HG03460 (cell line): ENCODE measurements at regions not wholly inside any gene's neighbourhood (a gene's known extent, or its start where the extent isn't known, plus 50 kb on each side); places are given as distances from the start of the nearest gene placed in this dataset.

ENCODE experiments used
- ATAC-seq: cut with Tn5 transposase; IDR thresholded peaks from one replicate; pipeline ENCODE4 v1.9.1; 2021; ENCODE audit not compliant: unreplicated experiment

DNA sequence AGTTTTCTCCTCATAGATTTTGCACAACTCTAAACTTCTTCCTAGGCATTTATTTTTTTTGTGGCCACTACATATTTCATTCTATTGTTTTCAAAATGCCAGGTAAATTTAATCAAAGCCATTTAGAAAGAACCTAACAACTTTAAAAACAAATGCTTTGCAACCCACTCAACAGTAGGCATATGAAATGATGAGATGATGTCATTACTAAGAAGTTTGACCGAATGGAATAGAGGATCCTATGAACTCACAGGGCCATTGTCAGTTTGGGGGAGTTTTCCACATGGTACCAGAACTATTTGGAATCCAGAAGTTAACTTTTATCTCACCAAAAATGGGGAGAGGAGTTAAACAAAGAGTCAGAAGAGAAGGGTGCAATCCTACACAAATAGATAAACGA is 100.7 kb upstream of the INHBA start:
- ATAC-seq, result no peak

DNA sequence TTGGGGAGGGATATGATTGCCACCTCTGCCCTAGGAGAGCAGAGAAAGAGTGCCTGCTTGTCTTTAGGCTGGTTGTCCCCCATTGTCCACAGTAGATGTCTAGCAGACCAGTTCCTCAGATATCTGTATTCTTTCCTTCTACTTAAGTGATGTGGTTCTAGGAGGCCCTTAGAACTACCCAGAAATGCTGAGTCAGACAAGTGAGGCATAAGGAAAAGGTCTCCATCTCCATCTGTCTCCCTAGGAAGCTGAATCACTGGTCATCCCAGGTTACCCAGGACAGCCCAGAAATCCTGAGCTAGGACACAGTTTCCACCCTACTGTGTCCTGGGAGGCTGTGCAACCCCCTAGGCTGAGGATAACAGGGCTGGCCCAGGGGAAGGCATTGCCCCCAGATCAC is 93.4 kb upstream of the INHBA start:
- no peak for ATAC-seq

DNA sequence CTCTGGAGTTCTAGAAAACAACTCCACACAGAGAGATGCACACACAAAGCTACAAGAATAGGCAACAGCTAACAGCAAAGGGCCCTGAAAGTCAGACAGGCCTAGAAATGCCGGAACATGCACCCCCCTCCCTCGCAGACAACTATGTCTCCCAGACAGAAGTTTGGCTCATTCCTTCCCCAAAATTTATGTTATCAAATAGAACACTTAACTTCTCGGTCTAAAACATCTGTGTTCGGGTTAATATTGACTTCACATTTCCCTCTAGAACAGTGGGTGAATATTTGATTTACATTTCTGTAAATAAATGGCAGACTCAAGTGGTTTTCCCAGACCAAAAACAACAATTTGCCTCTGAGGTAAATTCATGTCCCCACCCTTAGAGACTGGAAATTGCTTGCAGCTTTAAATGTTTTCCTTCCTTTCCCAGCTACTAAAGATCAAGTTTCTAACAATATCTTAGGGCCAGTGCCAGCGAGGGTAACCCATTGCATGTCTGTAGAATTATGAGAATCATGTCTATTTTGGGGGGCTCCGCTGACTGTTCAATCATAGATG is 92.5 kb upstream of the INHBA start:
- ATAC-seq, result no peak

DNA sequence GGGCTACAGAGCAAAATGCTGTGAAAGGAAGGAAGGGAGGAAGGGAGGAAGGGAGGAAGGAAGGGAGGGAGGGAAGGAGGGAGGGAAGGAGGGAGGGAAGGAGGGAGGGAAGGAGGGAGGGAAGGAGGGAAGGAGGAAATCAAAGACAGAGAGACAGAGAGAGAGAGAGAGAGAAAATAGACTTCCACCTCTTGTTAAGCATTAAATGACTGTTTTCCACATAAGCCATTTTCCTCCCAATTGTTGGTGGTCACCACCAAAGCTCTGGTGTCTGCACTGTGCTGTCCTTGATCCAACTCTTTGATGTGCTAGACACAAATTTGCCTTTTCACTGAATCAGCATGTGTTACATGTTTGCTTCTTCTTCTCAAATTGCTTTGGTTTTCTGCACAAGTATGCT is 90.7 kb upstream of the INHBA start:
- ATAC-seq, result no peak

DNA sequence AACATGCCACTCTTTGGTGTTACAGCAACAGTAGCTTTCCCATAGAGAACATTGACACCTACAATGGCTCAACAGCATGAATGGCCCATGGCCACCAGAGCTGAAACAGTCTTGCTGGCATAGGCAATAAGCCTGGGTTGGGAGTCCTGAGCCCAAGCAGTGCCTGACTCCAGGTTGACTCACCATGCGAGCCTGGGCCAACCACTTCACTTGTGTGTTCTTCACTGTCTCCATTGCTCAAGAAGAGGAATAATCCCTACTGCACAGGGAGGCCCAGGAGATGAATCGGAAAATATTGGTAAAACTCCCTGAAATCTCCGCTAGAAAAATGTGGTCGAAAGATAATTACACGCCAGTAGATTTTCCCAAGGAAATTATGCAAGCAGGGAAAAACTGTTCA is 89.2 kb upstream of the INHBA start:
- no peak for ATAC-seq

DNA sequence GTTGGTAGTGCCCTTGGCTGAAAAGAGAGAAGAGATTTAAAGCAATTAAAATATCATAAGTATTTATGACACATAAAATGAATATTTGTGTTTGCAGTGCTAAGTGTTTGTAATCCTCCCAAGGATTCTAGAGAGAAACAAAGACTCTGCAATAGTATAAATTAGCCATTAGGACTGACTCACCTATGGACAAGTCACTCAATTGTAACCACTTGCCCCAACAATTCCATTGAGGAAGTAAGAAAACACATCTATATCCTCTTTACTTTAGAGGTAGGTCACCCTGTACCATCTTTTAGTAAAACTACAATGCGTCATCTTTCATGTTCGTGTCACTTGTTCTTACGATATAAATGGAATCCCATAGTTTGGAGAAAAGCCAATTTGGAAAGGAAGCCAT is 85.7 kb upstream of the INHBA start:
- no peak for ATAC-seq

DNA sequence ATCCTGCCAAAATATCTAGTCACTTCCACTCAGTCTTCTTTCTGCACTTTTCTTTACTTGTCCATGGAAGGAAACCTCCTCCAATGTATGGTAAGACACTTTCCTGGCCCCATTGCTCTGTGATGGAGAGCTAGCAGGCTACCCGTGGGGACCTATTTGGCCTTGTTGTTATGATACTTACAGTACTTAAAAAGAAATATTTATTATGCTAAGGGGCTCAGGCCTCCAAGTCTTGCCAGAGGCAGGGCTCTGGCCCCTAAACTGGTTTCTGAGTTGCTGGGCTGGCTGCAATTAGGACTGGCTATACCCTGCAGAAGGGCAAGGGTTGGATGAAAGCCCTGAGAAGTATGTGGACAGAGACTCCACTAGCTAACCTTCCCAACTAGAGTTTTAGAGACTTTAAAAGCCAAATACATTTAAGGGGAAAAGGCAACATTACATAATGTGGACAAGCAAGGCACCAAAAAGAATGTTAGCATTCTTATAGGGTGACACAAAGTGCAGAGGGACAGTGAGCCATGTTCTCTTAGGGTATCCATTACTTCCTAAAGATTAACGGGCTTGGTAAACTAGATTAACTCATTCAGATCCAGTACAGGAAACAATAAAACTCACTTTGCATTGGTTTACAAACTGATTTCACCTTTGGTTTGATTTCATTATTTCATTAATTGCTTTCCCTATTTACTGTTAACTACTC is 84.9 kb upstream of the INHBA start:
- no peak for ATAC-seq

DNA sequence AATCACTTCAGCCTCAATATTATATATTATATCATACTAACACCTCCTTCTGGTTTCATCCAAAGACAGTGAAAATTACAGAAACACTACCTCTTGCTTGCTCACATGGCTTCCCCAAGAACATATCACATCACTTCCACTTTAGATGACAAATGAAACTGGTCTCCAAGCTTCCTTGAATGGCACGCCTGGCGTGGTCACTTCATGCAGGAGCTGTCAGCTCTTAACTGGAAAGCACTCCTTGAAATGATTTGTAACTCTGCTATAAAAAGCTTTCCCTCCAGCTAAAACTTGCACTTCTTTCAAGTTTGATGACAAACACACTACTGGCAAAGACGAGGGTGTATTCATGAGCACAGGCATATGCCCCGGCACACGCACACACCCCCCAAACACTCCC is 84.1 kb upstream of the INHBA start:
- ATAC-seq, result no peak

DNA sequence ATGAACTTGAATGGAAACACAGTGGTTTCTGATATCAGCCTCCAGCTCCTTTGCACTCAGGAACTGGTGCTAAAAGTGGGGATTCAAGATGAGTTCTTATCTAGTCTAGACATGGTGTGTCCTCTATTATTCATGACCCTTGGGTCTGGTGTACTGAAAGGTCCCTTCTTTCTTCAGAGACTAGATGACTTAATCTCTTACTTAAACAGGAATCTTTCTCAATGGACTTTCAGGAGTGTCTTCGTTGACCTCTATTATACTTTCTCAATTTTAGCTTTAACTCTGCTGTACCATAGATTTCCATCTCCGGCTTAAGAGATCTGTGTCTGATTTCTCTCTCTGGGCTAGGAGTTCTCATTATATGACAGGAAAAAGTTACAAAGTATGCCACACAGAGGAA is 83.5 kb upstream of the INHBA start:
- ATAC-seq, result no peak

DNA sequence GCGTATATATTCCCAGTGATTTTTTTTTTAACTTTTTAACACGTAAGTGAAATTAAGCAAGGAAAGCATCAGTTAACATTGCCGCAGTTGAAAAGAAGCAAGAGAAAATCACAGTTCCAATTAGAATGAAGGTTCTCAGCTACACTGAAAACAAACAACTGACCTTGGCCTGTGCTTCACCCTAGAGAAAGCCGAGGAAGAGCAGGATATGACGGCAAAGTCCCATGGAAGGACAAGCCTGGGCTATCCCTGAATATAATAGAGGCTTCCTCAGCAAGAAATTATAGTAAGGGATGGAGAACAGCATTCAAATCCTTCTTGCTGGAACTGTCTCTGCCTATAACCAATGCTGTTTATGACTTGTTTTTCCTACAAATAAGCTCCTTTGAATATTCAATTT is 83.0 kb upstream of the INHBA start:
- no peak for ATAC-seq

DNA sequence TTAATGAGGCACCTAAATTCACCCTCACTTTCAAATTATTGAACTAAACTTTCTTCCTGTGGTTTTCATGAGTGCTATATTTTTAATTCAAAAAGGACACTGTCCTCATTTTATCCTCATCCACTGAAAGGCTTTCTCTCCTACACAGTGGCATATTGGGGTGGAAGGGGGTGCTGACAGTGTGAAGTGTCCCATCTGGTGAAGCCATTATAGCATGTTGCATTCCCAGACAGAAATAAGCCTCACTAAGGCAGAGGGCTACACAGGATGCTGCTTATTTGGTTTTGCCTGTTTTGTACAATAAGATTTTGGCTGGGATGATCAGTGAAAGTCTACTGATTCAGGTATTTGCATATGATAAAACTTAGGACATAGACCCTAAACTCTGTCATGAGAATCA is 82.4 kb upstream of the INHBA start:
- ATAC-seq, result no peak

DNA sequence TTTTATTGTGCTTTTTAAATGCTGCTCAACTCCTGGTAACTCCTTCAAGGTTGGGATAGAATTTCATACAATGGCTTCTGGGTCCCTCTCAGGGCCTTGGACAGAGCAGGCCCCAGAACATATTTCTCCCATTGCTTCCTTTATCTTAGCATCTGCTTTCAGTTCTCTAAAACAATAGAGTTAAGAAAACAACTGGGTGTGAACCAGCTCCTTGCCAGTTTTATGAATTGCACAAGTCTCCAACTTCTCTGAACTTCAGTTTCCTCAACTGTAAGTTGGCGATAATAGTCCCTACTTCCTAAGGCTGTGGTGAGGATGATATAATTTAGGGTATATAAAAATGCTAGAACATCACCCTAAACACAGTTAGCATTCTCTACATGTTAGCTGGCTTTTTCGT is 77.0 kb upstream of the INHBA start:
- no peak for ATAC-seq

DNA sequence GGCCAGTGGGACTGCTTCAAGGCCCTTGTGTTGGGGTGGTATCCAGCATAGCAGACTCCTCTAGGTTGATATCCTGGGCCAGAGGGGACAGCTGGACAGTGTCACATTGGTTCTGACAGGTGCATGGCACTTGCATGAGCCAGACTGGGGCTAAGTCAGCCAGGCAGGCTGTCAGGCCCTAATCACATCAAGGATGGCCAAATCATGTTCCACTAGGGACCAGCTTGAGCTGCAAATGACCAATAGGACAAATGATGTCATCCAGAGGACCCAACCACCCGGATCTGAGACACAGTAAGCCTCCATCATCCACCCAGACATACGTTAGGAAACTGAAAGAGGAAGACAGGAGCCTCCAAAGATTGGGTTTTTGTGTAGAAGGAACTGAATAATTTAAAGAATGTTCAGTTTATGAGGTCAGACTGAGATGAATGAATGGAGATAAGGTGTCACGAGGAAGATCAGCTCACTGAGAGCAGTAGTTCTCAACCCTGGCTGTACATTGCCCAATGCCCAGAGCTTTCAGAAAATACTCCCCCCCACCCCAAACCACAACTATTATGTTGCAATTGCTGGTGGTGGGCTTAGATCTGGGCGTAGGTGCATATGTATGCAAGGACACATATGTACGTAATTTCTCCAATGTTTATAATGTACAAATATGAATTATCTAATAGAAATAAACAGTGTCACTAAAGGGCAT is 75.2 kb upstream of the INHBA start:
- ATAC-seq, result no peak

DNA sequence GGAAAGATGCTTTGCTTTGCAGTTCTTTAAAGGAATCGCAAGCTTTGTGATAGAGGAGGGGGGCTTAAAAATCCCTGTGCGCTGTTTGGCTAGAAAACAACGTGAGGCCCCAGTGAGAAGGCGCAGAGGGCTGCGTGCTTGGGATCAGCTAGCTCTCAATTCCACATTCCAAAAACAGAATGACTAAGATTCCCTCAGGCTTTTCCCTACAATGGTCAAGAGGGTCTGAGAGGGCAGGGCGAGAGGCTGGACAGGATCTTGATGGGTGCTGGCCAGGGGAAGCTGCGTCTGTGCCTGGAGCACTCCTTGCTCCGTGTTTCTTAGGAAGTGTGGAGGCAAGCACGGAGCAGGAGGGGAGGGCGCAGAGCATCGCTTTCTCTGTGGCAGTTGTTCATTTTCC is 72.1 kb upstream of the INHBA start:
- ATAC-seq, result no peak

DNA sequence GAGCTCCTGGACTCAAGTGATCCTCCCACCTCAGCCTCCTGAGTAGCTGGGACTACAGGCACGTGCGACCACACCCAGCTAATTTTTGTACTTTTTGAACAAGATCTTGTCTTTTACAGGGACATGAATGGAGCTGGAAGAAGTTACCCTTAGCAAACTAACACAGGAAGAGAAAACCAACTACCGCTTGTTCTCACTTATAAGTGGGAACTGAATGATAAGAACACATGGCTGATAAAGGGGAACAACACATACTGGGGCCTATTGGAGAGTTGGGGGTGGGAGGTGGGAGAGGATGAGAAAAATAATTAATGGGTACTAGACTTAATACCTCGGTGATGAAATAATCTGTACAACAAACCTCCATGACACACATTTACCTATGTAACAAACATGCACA is 70.9 kb upstream of the INHBA start:
- no peak for ATAC-seq

DNA sequence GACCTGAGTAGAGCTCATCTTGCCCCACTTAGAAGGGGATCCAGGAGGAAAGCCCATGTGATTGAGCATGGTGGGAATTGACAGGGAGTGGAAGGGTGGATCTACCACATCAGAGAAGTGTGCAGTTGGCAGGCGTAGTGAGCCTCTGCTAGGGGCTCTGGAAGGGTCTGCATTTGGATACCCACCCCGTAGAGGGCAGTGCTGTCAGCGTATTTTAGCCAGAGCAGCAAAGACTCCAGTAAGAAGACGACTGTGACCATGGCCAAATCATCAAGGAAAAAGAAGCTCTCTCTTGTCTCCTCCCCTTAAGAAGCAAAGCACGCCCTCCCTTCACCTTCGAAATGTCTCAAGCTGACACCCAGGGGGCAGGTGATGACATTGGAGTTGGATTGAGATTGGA is 68.8 kb upstream of the INHBA start:
- no peak for ATAC-seq

DNA sequence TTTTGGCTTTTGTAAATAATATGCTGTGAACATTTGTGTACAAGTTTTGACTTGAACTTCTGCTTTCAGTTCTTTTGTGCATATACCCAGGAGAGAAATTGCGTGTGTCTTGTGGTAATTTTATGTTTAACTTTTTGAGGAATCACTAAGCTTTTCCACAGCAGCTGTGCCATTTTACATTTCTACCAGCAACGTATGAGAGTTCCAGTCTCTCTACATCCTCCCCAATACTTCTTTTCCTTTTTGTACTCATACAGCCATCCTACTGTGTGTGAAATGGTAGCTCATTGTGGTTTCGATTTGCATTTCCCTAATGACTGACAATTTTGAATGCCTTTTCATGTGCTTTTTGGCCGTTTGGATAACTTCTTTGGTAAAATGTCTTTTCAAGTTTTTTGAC is 66.3 kb upstream of the INHBA start:
- no peak for ATAC-seq

DNA sequence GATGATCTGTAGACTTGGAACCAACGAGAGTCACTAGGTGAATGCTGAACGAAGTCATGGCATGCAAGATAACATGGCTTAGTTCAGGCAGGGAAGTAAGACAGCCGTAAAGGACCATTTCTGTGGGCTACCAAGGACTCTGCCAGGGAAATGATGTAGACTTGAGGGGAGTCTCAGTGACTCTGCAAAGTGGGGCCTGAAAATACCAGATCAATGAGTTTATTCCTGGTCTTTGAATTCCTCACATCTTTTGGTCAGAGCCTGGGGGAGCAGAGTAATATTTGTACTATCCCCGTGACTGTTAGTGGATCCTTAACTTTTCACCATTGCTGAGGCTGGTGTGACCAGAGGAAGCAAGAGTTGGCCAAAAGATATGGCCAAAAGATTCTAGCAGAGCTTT is 60.7 kb upstream of the INHBA start:
- no peak for ATAC-seq

DNA sequence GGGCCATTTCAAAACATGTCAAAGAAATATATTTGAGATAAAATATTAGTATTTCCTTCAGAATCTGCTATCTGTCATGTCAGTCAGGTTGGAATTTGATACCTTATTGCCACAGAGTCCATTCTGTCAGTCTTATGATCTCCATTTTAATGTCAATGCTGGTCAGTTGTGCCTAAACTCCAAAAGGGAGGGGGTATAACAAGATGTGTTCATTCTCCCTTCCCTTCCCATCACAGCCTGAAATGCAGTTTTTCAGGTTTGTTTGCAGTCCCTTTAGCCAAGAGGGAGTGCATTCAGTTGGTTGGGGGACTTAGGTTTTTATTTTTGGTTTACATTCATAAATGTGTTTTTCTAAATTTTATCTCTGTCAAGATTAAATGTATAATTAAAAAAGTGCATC is 59.8 kb upstream of the INHBA start:
- no peak for ATAC-seq

DNA sequence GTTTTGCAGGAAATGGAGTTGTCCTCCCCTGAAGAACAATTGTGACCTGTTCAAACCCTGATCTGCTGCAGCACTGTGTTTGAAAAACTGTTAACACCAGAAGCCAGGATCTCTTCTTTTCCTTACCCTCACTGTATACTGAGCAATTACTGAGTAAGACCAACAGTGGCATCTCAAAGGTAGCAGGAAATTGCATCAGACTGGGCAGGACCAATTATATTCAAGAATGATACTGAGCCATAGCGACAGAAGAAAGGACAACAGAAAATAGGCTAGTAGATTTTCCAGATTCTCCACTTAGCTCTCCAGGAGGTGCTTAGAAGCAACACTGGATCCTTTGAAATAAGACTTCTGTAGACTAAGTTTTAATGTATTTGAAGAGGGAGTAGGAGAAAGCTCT is 57.4 kb upstream of the INHBA start:
- no peak for ATAC-seq

DNA sequence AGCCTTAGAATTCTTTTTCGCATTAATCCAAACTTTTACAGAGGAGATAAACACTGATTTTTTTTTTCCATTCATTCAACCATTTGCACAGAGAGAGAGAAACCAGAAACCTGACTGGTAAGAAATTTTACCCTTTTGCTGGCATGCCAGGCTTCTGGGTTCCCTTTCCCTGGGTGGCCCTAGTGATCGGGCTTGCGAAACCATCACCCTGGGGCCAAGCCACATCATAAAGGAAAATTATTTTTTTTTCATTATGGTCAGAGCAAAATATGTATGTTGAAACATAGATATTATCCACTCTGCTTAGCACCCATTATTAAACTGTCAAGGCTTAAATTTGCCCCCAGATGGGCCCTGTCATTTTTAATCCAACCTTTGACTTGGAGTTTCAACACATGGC is 55.4 kb upstream of the INHBA start:
- no peak for ATAC-seq

DNA sequence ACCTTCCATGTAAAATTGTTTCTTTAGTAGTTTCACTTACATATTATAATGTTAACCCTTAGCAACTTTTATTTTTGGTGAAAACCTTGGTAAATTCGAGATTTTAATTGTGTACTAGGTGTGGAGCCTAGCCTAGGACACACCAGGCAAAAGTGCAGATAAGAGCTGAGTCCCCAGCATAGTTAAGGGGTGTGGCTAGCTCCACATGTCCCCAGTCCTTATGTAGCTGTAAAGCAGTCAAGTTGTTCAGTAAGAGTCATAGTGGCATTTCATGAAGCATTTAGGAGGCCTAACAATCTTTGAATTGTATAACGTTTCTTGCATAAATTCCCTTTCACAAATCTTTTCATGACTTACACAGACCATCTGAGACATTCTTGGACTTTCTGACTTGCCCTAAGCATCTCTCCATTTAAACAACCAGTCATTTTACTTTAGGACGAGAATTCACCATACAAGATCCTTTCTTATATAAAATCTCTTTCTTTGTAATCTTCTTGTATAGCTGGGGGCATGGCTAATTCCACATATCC is 53.8 kb upstream of the INHBA start:
- ATAC-seq, result no peak

DNA sequence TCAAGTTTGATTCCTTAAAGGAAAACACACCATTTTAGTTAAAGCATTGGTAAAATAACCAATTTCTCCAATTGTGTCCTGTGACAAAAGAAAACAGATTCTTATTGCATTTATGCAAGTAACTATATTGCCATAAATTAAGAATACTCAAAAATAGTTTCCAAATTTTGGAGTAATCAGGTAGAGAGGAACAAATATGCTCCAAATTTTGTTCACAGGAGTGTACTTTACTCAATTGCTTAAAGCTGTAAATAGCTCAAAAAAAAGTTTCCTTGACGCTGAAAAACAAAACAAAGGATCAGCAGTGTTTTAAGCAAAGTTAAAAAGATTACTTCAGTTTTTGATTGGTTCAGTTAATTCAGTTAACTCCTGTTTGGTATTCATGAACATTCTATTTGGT is 52.2 kb upstream of the INHBA start:
- no peak for ATAC-seq
